T-helper 17 cell (primary cell): ENCODE measurements at regions not wholly inside any gene's neighbourhood (a gene's known extent, or its start where the extent isn't known, plus 50 kb on each side); places are given as distances from the start of the nearest gene placed in this dataset.
"Not testable (repeated sequence)": the region's sequence is repeated elsewhere in the genome, so short reads cannot be mapped to it uniquely, and the experiment has no call there.

Experiments
- ATAC-seq: fragments of 150-1000 bp; cut with Tn5 transposase; 2 replicates; pipeline ENCODE4 v1.10.0; 2021; ENCODE audit warnings: mild to moderate bottlenecking, moderate library complexity
- DNase-seq, 3 donors: peaks; one replicate each; pipeline versions ENCODE4 v3.0.0 to v3.0.0-alpha.2; 2020 to 2021
- H3K9me3 ChIP-seq: one replicate; pipeline ENCODE4 v1.7.0; 2013; ENCODE audit warnings: low read length, mild to moderate bottlenecking; ENCODE audit not compliant: control insufficient read depth, poor library complexity, severe bottlenecking
- H3K27ac Mint-ChIP-seq: one replicate; pipeline ENCODE4 v1.8.0; 2022; ENCODE audit warnings: mild to moderate bottlenecking, moderate library complexity, mixed read lengths
- H3K27me3 Mint-ChIP-seq: one replicate; pipeline ENCODE4 v1.8.0; 2022; ENCODE audit warnings: mixed read lengths
- H3K36me3 Mint-ChIP-seq: one replicate; pipeline ENCODE4 v1.8.0; 2022; ENCODE audit warnings: low read depth, mixed read lengths
- H3K4me1 Mint-ChIP-seq: one replicate; pipeline ENCODE4 v1.8.0; 2022; ENCODE audit warnings: mild to moderate bottlenecking, mixed read lengths
- H3K4me3 Mint-ChIP-seq: one replicate; pipeline ENCODE4 v1.8.0; 2022; ENCODE audit warnings: mild to moderate bottlenecking, moderate library complexity, mixed read lengths

DNA sequence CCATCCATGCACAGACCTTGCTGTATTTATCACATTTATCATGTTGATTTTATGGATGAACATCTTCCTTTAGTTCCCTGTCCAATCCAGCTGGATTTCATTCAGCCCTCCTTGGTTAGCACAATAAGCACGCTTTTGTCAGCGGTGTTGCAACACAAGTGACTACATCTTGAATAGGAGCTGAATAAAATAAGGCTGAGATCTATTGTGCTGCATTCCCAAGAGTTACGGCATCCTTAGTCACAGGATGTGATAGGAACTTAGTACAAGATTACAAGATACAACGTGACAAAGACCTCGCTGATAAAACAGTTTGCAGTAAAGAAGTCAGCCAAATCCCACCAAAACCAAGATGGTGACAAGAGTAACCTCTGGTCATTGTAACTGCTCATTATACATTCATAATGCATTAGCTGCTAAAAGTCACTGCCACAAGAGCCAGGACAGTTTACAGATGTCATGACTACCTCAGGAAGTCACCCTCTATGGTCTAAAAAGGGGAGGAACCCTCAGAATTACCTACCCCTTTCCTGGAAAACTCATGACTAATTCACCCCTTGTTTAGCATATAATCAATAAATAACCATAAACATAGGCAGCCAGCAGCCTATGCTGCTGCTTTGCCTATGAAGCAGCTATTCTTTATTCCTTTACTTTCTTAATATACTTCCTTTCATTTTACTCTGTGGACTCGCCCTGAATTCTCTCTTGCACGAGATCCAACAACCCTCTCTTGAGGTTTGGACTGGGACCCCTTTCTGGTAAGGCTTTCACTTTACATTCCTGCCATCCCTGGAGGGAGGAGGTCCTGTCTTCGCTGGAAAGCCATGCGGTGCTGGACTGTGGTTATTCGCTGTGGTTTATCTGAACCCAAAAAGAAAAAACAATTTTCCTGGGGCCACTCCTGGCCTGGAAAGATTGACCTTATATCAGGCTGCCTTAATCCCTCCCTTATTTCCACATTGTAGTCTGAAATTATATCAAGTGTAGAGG, 522.6 kb upstream of the AMELY start:
- Mint-ChIP-seq H3K4me1 (no peaks in the 10 kb centered on the region), H3K27ac (no peak overlapping the region), H3K4me3 (no peak overlapping the region), H3K27me3 (no peaks in the 10 kb centered on the region), H3K36me3 (no peaks in the 10 kb centered on the region)
- no peaks in the 10 kb centered on the region for H3K9me3 ChIP-seq
- DNase-seq (no peak), ATAC-seq (no peak)

DNA sequence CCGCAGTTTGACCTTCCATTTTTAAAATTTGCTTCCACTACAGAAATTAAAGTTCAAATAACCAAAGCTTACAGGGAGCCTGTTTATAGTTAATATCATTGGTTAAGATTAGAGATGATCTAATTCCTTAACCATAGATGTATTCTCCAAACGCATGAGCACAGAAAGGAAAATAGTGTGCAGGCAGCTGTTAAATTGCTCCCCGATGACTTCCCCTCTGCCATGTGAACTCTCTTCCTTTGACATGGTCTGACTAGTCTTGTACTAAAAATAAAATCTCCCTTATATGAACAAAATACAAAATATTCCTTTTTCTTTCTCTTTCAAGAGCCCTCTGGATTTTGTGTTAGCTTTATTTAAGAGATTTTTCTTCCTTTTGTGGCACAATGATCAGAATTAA, 507.6 kb upstream of the AMELY start:
- no peak for DNase-seq
- ATAC-seq = no peak

DNA sequence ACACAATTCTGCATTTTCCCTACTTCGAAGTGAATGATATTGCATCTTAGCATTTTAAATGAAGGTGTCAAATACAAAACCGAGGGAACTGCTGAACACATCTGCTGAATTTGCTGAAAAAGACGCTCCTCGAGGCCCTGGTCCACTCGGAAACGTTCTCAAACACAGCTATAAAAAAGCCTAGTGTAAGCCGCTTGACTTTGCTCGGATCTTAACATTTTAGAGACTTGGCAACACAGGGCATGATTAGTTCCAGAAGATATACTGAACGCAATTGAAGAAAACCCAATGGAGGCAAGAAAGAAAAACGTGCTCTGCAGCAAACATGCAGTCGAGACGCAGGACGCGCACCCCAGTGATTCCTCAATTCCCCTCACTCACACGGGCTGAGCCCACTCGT, 506.4 kb upstream of the AMELY start:
- Mint-ChIP-seq H3K36me3 (no peaks in the 10 kb centered on the region), H3K27ac (no peak overlapping the region), H3K27me3 (no peaks in the 10 kb centered on the region), H3K4me3 (no peak overlapping the region), H3K4me1 (no peaks in the 10 kb centered on the region)
- no peak for DNase-seq
- no peak for ATAC-seq
- no peaks in the 10 kb centered on the region for H3K9me3 ChIP-seq

More for the DNA sequence above, 507.6 kb upstream of the AMELY start:
- Mint-ChIP-seq H3K27me3 (no peaks in the 10 kb centered on the region), H3K4me3 (no peak overlapping the region), H3K4me1 (no peaks in the 10 kb centered on the region), H3K36me3 (no peaks in the 10 kb centered on the region), H3K27ac (no peak overlapping the region)
- no peaks in the 10 kb centered on the region for H3K9me3 ChIP-seq

DNA sequence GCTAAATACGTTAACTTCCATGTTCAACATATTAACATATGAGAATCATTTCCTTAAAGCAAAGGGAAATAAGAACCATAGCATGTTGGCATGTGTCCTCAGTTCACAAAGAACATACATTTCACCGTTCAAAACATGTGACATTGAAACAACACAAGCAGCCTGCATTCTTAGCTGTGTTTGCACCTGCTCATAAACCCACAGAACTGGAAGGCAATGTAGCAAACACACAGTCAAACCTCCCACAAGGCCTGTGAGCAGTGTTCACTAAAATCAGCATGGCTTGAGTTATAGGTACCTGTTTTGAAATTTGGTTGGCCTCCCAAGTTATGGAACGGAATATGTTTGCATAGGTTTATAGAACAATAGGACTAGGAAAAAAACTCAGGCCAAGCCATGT, 504.9 kb upstream of the AMELY start:
- ATAC-seq = no peak
- DNase-seq = no peak
- Mint-ChIP-seq H3K36me3 (no peaks in the 10 kb centered on the region), H3K4me3 (no peak overlapping the region), H3K4me1 (no peaks in the 10 kb centered on the region), H3K27me3 (no peaks in the 10 kb centered on the region), H3K27ac (no peak overlapping the region)
- no peaks in the 10 kb centered on the region for H3K9me3 ChIP-seq

DNA sequence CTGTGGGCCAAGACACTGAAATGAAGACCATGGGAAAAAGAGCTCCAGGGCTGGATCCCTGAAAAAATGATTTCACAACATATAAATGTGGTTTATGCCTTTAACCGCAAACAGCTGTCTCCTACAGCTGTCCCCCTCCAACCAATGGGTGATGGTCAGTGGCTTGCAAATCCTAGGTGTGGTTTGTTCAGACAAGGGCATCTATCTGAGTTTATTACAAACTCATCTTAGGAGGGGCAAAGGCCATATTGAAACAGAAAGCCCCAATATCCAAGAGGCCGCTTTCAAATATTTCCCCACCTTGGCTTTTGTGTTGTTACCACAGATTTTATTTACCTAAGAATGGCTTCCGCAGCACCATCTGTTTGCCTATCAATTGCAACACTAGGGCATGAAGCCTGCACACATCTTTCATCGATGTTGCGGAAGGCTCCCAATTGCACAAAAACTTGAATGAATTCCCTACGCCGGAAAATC, 503.6 kb upstream of the AMELY start:
- no peak overlapping the region for H3K4me3 Mint-ChIP-seq
- H3K27ac Mint-ChIP-seq = no peak overlapping the region
- ATAC-seq (no peak), DNase-seq (no peak)
- no peaks in the 10 kb centered on the region for H3K4me1 Mint-ChIP-seq
- H3K9me3 ChIP-seq = no peaks in the 10 kb centered on the region
- no peaks in the 10 kb centered on the region for H3K27me3 Mint-ChIP-seq
- H3K36me3 Mint-ChIP-seq = no peaks in the 10 kb centered on the region

DNA sequence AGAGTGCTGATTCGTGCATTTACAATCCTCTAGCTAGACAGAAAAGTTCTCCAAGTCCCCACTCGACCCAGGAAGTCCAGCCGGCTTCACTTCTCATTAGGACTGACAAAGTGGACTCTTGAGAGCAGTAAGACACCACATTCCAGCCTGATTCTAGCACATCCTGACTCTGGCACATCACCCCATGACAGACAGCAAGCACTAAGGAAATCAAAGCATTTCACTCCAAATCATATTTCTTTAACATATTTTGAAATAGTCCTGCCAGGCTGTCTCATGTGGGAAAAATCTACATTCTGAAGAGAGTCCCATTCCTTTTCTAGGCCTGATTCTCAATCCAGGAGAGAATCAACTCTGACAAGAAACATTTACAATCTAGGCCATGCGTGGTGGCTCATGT, 478.5 kb upstream of the AMELY start:
- Mint-ChIP-seq H3K4me3 (no peak overlapping the region), H3K27ac (no peak overlapping the region), H3K27me3 (no peaks in the 10 kb centered on the region), H3K36me3 (peaks cover 2% of the 10 kb centered on the region), H3K4me1 (no peaks in the 10 kb centered on the region)
- DNase-seq = no peak
- no peaks in the 10 kb centered on the region for H3K9me3 ChIP-seq
- no peak for ATAC-seq

DNA sequence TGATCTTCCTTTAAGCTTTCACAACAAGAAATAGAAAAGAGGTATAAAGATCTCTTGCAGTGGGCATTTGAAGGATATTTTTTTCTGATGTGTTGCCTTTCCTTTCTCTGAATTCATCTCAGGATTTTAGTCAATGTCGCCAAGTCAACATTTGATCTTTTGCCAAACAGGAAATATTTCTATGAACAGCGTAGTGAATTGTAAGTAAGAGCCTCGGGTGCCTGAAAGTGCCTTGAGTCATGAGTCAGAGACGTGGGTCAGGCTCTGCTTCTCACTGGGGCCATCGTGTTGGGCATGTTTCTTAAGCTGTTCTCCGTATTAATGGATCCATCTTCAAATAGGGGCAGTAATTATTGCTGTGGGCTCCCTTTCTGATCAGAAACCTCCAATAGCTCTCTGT, 471.4 kb upstream of the AMELY start:
- no peak for ATAC-seq
- Mint-ChIP-seq H3K27ac (peak overlapping the region; percentile 19), H3K27me3 (no peaks in the 10 kb centered on the region), H3K36me3 (peaks cover 3% of the 10 kb centered on the region), H3K4me1 (no peaks in the 10 kb centered on the region), H3K4me3 (no peak overlapping the region)
- no peak for DNase-seq
- H3K9me3 ChIP-seq = no peaks in the 10 kb centered on the region

DNA sequence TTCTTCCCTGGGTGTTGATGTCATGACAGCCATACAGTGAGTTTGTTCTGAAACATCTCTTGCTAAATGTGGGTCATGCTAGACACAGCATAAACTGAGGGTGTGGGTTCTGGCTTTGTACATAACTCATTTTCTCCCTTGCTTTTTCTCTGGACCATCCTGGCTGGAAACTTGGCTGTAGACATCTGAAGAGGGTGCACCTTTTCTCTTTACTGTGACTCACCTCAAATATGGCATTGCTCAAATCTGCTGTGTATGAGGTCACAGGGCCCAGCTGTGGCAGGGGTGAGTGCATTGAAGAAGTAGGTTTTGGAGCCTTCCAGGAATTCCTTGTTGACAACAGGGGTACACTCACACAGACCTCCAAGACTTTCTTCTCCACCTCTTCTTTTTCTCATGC, 465.5 kb upstream of the AMELY start:
- H3K27ac Mint-ChIP-seq = no peak overlapping the region
- no peaks in the 10 kb centered on the region for H3K4me1 Mint-ChIP-seq

DNA sequence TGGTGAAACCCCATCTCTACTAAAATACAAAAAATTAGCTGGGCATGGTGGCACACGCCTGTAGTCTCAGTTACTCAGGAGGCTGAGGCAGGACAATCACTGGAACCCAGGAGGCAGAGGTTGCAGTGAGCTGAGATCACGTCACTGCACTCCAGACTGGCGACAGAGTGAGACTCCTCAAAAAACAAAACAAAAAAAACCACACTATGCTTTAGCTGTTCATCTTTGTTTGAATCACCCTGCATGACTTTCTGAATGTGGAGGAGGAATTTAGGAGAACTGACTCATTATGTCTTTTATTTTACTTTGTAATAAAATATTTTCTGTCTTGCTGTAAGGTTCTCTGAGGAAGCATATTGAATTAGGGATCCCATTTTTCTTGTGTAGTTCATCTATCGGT, 462.9 kb upstream of the AMELY start:
- not testable (repeated sequence) for ATAC-seq, H3K4me3 Mint-ChIP-seq, H3K27ac Mint-ChIP-seq, H3K4me1 Mint-ChIP-seq, H3K27me3 Mint-ChIP-seq, H3K36me3 Mint-ChIP-seq, H3K9me3 ChIP-seq, DNase-seq

More for the DNA sequence above, 465.5 kb upstream of the AMELY start:
- peaks cover 3% of the 10 kb centered on the region for H3K36me3 Mint-ChIP-seq
- ATAC-seq (no peak), DNase-seq (no peak)
- no peaks in the 10 kb centered on the region for H3K9me3 ChIP-seq
- H3K4me3 Mint-ChIP-seq = no peak overlapping the region
- H3K27me3 Mint-ChIP-seq = no peaks in the 10 kb centered on the region

DNA sequence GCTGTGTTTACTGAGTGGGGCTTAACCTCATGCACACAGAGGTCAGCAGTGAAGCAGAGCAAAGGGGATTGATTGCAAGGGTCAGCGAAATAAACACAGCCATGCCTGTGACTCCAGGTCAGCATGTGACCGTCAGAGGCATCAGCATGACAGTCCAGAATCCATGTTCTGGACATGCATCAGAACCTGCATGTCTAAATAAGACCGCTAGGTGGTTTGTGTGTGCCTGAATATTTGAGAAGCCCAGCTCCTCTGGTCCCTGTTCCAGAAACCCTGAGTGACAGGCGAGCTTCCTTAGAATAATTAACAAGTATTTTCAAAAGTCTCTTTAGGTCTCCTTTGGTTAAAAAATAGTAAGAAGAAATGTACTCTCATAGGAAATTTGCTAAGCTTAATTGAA, 460.4 kb upstream of the AMELY start:
- DNase-seq, H3K4me3 Mint-ChIP-seq, H3K9me3 ChIP-seq, ATAC-seq, H3K36me3 Mint-ChIP-seq, H3K4me1 Mint-ChIP-seq, H3K27ac Mint-ChIP-seq, H3K27me3 Mint-ChIP-seq: not testable (repeated sequence)

DNA sequence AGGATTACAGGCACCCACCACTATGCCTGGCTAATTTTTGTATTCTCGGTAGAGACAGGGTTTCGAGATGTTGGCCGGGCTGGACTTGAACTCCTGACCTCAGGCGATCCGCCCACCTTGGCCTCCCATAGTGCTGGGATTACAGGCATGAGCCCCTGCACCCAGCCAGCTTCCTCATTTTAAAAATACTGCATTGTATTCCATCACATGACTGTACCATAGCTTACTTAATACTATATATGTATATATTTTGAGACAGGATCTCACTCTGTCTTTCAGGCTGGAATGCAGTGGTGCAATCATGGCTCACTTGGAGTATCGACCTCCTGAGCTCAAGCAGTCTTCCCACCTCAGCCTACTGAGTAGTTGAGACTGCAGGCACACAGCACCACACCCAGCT, 459.5 kb upstream of the AMELY start:
- not testable (repeated sequence) for H3K36me3 Mint-ChIP-seq, H3K9me3 ChIP-seq, ATAC-seq, H3K27ac Mint-ChIP-seq, H3K4me1 Mint-ChIP-seq, H3K4me3 Mint-ChIP-seq, H3K27me3 Mint-ChIP-seq, DNase-seq

DNA sequence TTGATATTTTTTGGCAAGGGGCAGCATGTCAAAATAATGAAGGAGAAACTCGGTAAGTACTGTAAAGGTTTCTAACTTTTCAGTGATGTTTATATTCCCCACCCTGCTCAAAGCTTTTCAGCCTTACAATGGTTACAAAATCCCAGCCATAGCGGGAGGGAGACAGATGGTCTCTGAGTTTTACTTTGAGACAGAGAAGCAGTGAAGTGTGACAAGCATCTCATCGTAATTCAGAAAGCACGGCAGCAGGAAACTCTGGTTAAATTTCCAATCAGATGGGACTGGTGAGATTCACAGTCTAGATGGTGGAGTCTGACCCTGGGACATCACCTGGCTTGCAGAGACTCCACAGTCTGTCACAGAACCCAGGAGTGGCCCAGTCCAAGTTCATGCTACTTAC, 448.0 kb upstream of the AMELY start:
- H3K27ac Mint-ChIP-seq = no peak overlapping the region
- no peaks in the 10 kb centered on the region for H3K27me3 Mint-ChIP-seq
- DNase-seq = no peak
- H3K4me1 Mint-ChIP-seq = peaks cover 3% of the 10 kb centered on the region
- no peak overlapping the region for H3K4me3 Mint-ChIP-seq
- H3K9me3 ChIP-seq = no peaks in the 10 kb centered on the region
- peaks cover 1% of the 10 kb centered on the region for H3K36me3 Mint-ChIP-seq
- no peak for ATAC-seq

DNA sequence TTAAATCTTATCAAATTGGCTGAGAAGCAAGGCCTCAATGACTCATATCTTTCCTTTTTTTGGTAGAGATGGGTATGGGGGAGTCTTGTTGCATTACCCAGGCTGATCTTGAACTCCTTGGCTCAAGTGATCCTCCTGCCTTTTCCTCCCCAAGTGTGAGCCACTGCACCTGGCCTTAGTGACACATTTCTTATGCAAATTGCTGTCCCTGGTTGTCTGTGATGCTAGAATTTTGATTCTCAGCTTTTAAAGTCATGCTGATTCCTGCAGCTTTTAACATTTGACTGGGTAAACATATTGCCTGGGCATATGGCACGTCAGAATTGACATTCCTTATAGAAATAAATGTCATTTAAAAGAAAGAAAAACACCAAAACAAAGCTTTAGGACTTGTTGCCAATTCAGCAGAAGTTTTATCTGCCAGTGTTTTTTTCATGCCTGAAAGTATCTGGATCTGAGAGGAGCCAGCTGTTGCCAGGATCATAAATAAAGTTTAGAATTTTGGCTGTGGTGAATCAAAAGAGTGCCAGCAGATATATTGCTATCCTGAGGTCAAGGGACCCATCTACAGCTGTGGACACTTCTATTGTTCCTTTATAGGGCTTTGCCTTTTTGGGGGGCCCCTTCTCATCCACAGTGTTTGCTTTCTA, 446.7 kb upstream of the AMELY start:
- DNase-seq = no peak
- Mint-ChIP-seq H3K27me3 (no peaks in the 10 kb centered on the region), H3K36me3 (peaks cover 2% of the 10 kb centered on the region), H3K4me1 (peaks cover 6% of the 10 kb centered on the region), H3K27ac (peak overlapping the region; percentile 21), H3K4me3 (no peak overlapping the region)
- no peak for ATAC-seq
- no peaks in the 10 kb centered on the region for H3K9me3 ChIP-seq
